Uterus (tissue), 2 donors: ENCODE measurements at regions not wholly inside any gene's neighbourhood (a gene's known extent, or its start where the extent isn't known, plus 50 kb on each side); places are given as distances from the start of the nearest gene placed in this dataset.

ENCODE experiments used
- POLR2A ChIP-seq, 2 donors: fragments of 450-650 bp; IDR thresholded peaks; one replicate each; pipeline ENCODE4 v1.6.1; 2016; ENCODE audit warnings: antibody characterized with exemption in 2 of 2, mild to moderate bottlenecking in 1 of 2, moderate library complexity in 1 of 2
- TF ChIP-seq, protein P1 (sequence below), 4 experiments: fragments of 200-600 bp in 2 of 4; fragments of 450-650 bp in 2 of 4; sonication (generic) in 2 of 4; IDR thresholded peaks; one replicate each; pipeline ENCODE4 v1.5.1; 2016 to 2019; ENCODE audit warnings: antibody characterized with exemption in 4 of 4, mild to moderate bottlenecking in 2 of 4, moderate library complexity in 1 of 4

- TF ChIP-seq, protein P1, sequence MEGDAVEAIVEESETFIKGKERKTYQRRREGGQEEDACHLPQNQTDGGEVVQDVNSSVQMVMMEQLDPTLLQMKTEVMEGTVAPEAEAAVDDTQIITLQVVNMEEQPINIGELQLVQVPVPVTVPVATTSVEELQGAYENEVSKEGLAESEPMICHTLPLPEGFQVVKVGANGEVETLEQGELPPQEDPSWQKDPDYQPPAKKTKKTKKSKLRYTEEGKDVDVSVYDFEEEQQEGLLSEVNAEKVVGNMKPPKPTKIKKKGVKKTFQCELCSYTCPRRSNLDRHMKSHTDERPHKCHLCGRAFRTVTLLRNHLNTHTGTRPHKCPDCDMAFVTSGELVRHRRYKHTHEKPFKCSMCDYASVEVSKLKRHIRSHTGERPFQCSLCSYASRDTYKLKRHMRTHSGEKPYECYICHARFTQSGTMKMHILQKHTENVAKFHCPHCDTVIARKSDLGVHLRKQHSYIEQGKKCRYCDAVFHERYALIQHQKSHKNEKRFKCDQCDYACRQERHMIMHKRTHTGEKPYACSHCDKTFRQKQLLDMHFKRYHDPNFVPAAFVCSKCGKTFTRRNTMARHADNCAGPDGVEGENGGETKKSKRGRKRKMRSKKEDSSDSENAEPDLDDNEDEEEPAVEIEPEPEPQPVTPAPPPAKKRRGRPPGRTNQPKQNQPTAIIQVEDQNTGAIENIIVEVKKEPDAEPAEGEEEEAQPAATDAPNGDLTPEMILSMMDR (IDR thresholded peaks at IDR 0.05): no peak
- TF ChIP-seq POLR2A (IDR thresholded peaks at IDR 0.05): no peak
Observed at GRCh38 chr7:123324283-123324682, 124.5 kb upstream of the SLC13A1 start.
